ENCODE measurements at regions not wholly inside any gene's neighbourhood (a gene's known extent, or its start where the extent isn't known, plus 50 kb on each side); places are given as distances from the start of the nearest gene placed in this dataset.
A peak's percentile ranks its signal among the peaks of the same experiment; 100 is the strongest.

GRCh38 chr6:169963581-169964297 is 212.3 kb downstream of the ERMARD start:
- DNase-seq = no peak

GRCh38 chr6:169962604-169963469 is 211.4 kb downstream of the ERMARD start:
- no peak for DNase-seq

- no peak for DNase-seq
These were observed 210.5 kb downstream of the ERMARD start for GRCh38 chr6:169961772-169962561.

- DNase-seq = no peak
These were observed 209.6 kb downstream of the ERMARD start for GRCh38 chr6:169960886-169961611.

- no peak for DNase-seq
These were observed 209.1 kb downstream of the ERMARD start for GRCh38 chr6:169960521-169960885.

- DNase-seq = no peak
These were observed 208.6 kb downstream of the ERMARD start for GRCh38 chr6:169960003-169960344.

GRCh38 chr6:169959136-169960002 is 207.9 kb downstream of the ERMARD start:
- DNase-seq = peak; percentile 54

- DNase-seq = no peak
These were observed 207.1 kb downstream of the ERMARD start for GRCh38 chr6:169958510-169958909.

GRCh38 chr6:169957351-169957963 is 206.0 kb downstream of the ERMARD start:
- no peak for DNase-seq

GRCh38 chr6:169956580-169956979 is 205.2 kb downstream of the ERMARD start:
- DNase-seq = no peak

- DNase-seq = no peak
These were observed 204.5 kb downstream of the ERMARD start for GRCh38 chr6:169955731-169956437.

- DNase-seq = no peak
These were observed 203.6 kb downstream of the ERMARD start for GRCh38 chr6:169954977-169955376.

- DNase-seq = no peak
These were observed 202.3 kb downstream of the ERMARD start for GRCh38 chr6:169953686-169954085.

GRCh38 chr6:169950558-169950957 is 199.1 kb downstream of the ERMARD start:
- no peak for DNase-seq

GRCh38 chr6:169949511-169950097 is 198.2 kb downstream of the ERMARD start:
- DNase-seq = no peak

GRCh38 chr6:169946971-169947370 is 195.5 kb downstream of the ERMARD start:
- DNase-seq = no peak

GRCh38 chr6:169945117-169945516 is 193.7 kb downstream of the ERMARD start:
- DNase-seq = no peak

- no peak for DNase-seq
These were observed 193.0 kb downstream of the ERMARD start for GRCh38 chr6:169944415-169944814.

GRCh38 chr6:169944061-169944337 is 192.6 kb downstream of the ERMARD start:
- DNase-seq = no peak
